ENCODE measurements at regions not wholly inside any gene's neighbourhood (a gene's known extent, or its start where the extent isn't known, plus 50 kb on each side); places are given as distances from the start of the nearest gene placed in this dataset.
"Not testable (repeated sequence)": the region's sequence is repeated elsewhere in the genome, so short reads cannot be mapped to it uniquely, and the experiment has no call there.

- no peak for DNase-seq (ENCODE audit: low read depth in 2 of 2)
Observed at GRCh38 chr12:125310461-125310860, 245.2 kb downstream of the AACS start.

GRCh38 chr12:125311050-125311449 is 245.8 kb downstream of the AACS start:
- no peak for DNase-seq (ENCODE audit: low read depth in 2 of 2)

DNA sequence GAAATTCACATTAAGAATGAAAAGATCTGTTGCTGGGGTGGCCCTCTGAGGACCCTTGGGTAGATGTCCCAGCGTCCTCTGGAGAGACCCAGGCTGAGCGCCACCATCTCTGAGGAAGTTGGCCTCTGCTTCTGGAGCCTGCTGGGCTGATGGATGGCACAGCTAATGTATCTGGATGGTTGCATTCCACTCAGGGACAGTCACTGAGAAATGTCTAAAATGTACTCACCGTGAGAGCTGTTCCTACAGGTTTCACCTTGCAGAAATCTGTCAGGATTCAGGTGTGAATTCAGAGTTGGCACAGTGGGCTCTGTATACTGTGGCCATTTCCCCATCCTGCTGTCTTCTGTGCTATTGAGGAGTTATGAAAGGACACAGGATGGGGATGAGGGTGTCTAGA is 247.2 kb downstream of the AACS start:
- DNase-seq (ENCODE audit: low read depth in 2 of 2), result no peak

DNA sequence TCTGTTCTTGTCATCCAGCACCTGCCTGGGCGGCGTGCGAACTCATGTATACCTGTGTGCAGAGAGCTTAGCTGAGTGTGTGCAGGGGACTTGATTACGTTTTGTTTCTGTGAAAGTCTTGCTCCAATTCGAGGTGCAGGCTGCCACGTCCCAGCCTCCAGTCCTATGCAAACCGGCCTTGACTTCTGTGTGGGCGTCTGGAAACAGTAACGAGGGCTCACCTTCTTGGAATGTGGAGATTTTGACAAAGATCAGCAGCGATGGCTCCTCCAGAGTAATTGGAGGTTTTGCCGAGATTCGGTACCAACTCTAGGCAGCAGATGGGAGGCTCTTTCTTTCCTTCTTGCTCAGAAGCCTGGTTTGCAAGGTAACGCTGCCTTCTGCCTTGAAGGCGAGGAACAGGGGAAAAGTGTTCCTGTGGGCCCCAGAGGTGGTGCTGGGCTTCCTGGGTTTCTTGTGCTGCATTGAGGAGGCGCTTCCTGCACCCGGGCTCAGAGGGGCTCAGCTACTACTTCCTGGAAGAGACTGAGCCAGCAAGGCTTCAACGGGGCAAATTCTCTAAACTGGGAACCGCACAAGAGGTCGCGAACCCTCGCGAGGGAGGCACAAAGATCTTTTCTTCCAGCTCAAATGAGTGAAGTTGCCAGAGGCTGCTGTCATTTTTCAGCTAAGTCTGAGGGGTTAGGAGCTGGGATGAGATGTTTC is 249.0 kb downstream of the AACS start:
- no peak for DNase-seq (ENCODE audit: low read depth in 2 of 2)

GRCh38 chr12:125315771-125316170 is 250.5 kb downstream of the AACS start:
- no peak for DNase-seq (ENCODE audit: low read depth in 2 of 2)

GRCh38 chr12:125320177-125320576 is 254.9 kb downstream of the AACS start:
- DNase-seq (ENCODE audit: low read depth in 2 of 2), result no peak

DNA sequence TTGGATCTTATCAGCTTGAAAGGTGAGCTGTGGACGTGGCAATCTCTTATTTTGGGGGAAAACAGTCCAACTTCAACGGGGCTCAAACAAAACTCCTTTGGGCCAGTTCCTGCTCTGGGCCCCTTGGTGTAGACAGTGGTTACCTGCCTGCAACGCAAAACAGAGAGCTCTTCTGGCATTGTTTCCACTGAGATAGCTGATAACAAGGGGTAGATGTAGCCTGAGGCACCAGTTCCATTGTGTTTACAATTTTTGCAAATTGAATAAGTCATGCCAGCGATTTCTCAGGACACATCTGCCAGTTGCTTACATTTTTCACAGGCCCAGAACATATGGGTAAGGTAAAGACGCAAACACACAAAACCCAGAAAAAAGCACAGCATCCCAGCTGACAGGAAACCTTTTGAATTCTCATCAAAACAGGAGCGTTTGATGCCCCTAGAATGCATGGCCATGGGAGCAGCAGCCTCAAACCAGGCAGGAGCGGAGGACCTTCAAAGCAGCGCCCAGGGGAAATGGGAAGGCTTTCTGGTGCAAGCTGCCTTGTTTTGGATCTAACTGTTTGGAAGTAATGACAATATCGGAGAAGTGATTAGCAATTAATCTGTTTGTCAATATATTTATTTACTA is 259.7 kb downstream of the AACS start:
- DNase-seq (ENCODE audit: low read depth in 2 of 2), result no peak

DNA sequence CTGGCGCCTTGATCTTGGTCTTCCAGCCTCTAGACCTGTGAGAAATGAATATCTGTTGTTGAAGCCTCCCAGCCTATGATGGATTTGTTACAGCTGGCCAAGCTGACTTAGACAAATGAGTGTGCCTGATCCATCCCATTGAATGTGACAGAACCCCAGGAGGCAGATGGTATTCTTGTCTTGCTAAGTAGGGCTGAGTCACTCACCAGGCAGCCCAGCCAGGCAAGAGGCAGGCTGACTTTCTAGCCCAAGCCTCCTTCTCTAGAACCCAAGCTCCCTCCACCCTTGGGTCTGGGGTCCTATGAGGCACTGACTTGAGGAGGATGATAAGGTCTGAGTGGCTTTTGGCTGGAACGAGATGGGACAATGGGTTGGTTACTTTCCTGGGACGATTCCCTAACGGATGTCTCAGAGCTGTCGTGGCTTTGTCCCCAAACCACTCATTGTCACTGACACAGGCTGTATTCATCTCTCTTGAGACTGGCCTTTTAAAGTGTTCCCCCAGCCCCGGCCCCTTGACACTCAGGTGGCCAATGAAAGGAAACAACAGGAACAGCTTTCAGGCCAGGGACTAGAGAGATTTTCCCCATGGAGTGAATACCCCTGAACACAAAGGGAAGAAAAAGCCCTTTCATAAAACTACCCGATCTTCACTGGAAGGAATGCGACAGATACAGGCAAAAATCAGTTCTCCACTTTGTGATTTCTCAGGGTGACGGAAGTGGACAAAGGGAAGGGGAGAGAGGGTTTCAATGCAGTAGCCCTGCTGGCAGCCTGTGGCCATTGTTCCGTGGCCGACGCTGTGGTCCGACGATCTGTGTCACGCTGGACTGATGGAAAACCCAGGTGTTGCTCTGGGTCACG is 264.2 kb downstream of the AACS start:
- DNase-seq (ENCODE audit: low read depth in 2 of 2), result no peak

DNA sequence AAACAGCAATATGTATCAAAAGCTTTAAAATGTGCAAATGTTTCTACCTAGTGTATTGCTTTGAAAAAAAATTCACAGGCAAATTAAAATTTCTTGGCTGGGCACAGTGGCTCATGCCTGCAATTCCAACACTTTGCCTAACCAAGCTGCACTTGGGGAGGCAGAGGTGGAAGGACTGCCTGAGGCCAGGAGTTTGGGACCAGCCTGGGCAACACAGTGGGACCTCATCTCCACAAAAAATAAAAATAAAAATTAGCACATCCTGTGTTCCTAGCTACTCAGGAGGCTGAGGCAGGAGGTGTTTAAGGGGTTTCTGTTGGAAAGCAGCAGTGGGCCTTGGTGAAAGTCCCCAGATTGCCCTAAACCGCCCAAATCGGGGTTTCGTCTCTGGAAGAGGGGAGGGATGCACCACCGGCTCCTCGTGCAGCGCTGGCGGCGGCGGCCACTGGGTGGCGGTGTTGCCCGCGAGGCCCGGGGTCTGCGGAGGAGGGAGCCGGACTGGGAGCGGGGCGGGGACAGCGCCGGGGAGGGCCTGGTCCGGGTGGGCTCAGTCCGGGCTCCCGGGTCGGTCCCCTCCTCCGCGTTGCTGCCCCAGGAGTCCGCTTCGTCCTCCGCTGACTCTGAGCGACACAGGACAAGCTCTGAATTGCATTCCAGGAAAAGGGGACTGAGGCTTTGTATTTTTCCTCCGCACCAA is 265.6 kb downstream of the AACS start:
- DNase-seq (ENCODE audit: low read depth in 2 of 2), result peak; percentile 45 to 59

DNA sequence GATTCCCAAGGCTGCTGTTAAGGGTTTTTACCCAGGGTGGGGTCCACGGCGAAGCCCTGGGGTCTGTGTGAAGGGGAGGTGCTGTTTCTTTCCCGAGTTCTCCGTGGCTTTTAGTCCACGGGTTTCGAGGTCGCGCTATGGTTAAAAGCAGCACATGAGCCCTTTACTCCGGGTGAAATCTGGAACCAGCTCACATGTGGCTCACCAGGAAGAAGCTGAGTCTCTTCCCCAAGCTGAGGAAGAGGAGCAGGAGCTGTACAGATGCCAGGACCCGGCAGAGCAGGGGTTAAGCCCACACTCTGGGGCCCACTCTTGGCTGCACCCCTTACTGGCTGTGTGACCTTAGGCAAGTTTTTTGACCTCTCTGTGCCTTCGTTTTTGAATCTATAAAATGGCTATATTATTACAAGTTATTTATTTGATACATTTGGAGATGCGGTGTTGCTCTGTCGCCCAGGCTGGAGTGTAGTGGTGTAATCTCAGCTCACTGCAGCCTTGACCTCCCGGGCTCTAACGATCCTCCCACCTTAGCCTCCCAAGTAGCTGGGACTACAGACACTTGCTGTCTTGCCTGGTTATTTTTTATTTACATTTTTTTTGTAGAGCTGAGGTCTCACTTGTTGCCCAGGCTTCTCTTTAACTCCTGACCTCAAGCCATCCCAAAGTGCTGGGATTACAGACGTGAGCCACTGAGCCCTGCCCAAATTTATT is 266.3 kb downstream of the AACS start:
- DNase-seq (ENCODE audit: low read depth in 2 of 2), result no peak

- no peak for DNase-seq (ENCODE audit: low read depth in 2 of 2)
Observed at GRCh38 chr12:125332900-125333299, 267.7 kb downstream of the AACS start.

DNA sequence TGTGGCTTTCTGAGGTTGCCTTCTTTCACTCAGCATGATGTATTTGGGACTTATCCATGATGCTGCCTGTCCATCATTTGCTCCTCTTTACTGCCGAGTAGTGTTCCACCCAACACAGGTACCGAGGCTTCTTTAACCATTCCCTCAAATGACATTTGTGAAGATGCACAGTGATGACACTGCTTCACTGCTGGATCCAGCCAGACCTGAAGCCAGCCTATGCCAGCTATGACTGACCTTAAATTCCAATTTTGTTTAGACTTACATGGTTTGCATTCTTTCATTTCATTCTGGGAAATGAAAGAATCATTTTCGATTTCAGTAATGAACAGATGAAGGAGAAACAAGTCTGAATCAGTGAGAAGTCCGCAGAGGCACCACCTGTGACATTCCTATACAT is 271.0 kb downstream of the AACS start:
- DNase-seq (ENCODE audit: low read depth in 2 of 2), result no peak

GRCh38 chr12:125340791-125341190 is 275.6 kb downstream of the AACS start:
- DNase-seq (ENCODE audit: low read depth in 2 of 2), result no peak

- DNase-seq (ENCODE audit: low read depth in 2 of 2), result no peak
Observed at GRCh38 chr12:125341422-125341821, 276.2 kb downstream of the AACS start.

GRCh38 chr12:125343649-125344048 is 278.4 kb downstream of the AACS start:
- no peak for DNase-seq (ENCODE audit: low read depth in 2 of 2)

DNA sequence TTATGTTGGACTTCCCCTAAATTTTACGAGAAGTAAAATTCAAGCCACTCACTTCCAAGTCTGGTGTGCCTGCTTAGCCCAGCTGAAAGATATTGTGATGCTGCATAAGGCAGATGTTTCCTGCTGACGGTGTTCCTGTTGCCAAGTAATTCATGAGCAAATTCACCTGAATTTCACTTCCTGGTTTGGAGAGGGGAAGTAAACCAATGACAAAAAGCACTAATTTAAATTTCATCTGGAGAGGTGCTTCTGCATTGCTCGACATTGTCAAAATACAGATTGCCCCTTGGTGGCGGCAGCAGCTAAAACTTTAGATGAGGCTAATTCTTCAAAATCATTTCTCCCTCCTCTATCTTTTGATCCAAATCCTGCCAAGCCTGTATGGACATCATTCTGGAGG is 281.1 kb downstream of the AACS start:
- DNase-seq (ENCODE audit: low read depth in 2 of 2), result no peak

GRCh38 chr12:125351788-125352187 is 286.6 kb downstream of the AACS start:
- no peak for DNase-seq (ENCODE audit: low read depth in 2 of 2)

DNA sequence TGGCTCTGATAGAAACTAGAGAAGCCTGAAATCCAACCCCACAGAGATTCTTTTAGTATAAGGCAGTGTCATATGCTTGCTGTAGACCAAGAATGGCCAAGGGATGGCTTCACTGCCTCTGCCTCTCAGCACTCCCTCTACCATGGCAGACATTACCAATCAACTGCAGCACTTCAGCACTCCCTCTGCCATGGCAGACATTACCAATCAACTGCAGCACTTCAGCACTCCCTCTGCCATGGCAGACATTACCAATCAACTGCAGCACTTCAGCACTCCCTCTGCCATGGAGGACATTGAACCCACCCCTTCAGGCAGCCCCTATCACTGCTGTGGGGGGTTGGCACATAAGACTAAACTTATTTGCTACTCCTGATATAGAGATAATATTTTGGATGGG is 287.8 kb downstream of the AACS start:
- not testable (repeated sequence) for DNase-seq (ENCODE audit: low read depth in 2 of 2)

DNA sequence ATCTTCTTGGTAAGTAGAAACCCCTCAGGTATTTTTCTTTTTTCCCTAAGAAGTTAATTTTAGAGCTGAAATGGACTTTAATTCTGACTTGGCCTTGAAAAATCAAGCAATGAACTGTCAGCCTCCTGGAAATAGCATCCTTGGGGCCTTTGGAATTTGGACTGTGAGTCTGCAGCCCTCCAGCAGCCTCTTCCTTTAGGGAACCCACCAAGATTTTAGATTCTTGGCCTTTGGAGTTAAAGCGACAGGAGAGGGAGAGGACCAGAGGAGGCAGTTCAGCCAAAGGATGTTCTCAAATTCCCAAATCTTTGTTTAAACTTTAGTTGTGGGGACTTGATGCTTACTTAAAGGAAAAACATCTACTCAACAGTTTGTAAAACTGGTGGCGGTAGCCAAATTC is 288.6 kb downstream of the AACS start:
- DNase-seq (ENCODE audit: low read depth in 2 of 2), result no peak

DNA sequence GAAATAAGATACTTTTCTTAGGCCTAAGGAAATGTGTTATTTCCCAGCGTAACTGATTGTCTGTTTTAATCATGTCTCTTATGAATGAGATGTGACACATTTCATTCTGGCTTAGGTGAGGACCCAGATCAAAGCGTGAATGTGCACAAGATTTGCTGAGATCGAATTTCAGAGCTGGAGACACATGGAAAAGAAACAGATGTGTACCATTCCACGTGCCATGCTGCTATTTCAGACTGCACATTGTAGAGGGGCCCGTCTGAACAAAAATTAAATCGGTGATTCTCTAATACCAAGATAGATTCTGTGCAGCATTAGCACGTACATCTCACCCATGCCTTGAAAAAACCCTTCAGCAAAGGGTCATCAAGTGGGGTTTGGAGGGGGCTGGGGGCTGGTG is 290.4 kb downstream of the AACS start:
- no peak for DNase-seq (ENCODE audit: low read depth in 2 of 2)

GRCh38 chr12:125356111-125356510 is 290.9 kb downstream of the AACS start:
- DNase-seq (ENCODE audit: low read depth in 2 of 2), result no peak

DNA sequence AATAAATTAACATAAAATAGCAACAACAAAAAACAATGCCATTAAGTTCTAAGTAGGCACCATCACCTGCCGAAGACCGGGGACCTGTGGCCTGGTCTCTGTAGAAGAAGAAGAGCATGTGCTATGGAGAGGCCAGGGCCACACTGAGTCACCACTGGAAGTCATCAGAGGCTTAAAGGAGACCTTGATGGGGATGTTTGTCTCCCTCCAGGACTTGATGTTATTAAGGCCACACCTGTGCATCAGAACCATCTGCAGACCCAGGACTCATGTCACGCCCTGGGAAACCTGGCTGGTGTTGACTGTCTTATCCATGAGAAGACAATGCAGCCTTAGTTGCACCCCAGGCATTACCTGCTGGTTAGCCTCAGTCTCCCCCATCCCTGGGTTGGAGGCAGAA is 292.3 kb downstream of the AACS start:
- no peak for DNase-seq (ENCODE audit: low read depth in 2 of 2)

Measured in stimulated activated CD8-positive, alpha-beta memory T cell treated with anti-CD3 and anti-CD28 coated beads, Interleukin-2, amount 100 ng/mL, for 48 hours (primary cell).